ENCODE measurements at regions not wholly inside any gene's neighbourhood (a gene's known extent, or its start where the extent isn't known, plus 50 kb on each side); places are given as distances from the start of the nearest gene placed in this dataset.

DNA sequence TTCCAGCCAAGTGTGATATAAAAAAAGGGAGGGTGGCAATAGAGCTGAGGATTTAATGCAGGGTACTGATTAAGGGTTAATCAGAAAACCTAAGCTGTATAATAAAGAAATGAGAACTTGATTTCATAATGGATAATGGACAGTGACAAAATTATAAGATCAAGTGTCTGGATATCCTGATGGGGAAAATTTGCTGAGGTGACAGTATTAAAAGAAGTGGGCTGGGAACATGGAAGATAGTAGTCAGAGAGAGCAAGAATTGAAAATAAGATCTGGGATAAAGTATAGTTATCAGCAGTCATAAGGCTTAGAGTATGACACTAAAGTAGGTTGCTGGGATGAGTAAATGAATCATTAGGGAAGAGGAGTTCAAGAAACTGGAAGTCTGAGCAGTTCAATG is 627.3 kb upstream of the RGS18 start:
- CTCF ChIA-PET: no interaction called here
- BruUV-seq (replicated peaks): no TSS peak
- TF ChIP-seq POLR2AphosphoS5 (IDR thresholded peaks at IDR 0.05; ENCODE audit: low read depth, low read length): no peak
- TF ChIP-seq SIN3A (IDR thresholded peaks at IDR 0.05; ENCODE audit: borderline replicate concordance, insufficient read depth, low read depth, low read length): no peak
- no peak for TF ChIP-seq CTCF (IDR thresholded peaks at IDR 0.05)
- TF ChIP-seq TCF7L2 (IDR thresholded peaks at IDR 0.05; ENCODE audit: low read depth, low read length): no peak
- no peak for TF ChIP-seq REST (IDR thresholded peaks at IDR 0.05; ENCODE audit: insufficient read depth in 1 of 2, low read depth in 2 of 2, low read length in 1 of 2)
- DNase-seq (ENCODE audit: low read depth, low spot score) (no peak), ATAC-seq (no peak)
- H3K9me3 ChIP-seq (ENCODE audit: control insufficient read depth, insufficient read depth, low read depth, low read length): no peaks in the 10 kb centered on the region
- no peaks in the 10 kb centered on the region for H3K36me3 ChIP-seq (ENCODE audit: control insufficient read depth, insufficient read depth, low read length)
- H3K4me3 ChIP-seq (ENCODE audit: low read depth in 2 of 2, low read length in 2 of 2): no peak overlapping the region
- no peaks in the 10 kb centered on the region for H3K4me1 ChIP-seq (ENCODE audit: control insufficient read depth, insufficient read depth, low read length)
- no peaks in the 10 kb centered on the region for H3K27me3 ChIP-seq (ENCODE audit: control insufficient read depth, insufficient read depth, low read length)
- POLR2A ChIA-PET: no interaction called here
- in situ Hi-C loops (cut with HindIII; ENCODE audit: low pct_unique_long_range_greater_than_20kb, low sequenced_read_pairs): no loop called here
- intact Hi-C loops (cut with micrococcal nuclease; ENCODE audit: unreplicated experiment): no loop called here
- H3K27ac ChIP-seq (ENCODE audit: low read length): no peak overlapping the region

GRCh38 chr1:191533254-191533653 is 625.0 kb upstream of the RGS18 start:
- Histone ChIP-seq H3K9me3 (ENCODE audit: control insufficient read depth, insufficient read depth, low read depth, low read length) (peaks cover 4% of the 10 kb centered on the region), H3K4me3 (ENCODE audit: low read depth in 2 of 2, low read length in 2 of 2) (no peak overlapping the region), H3K36me3 (ENCODE audit: control insufficient read depth, insufficient read depth, low read length) (no peaks in the 10 kb centered on the region), H3K4me1 (ENCODE audit: control insufficient read depth, insufficient read depth, low read length) (no peaks in the 10 kb centered on the region), H3K27ac (ENCODE audit: low read length) (no peak overlapping the region), H3K27me3 (ENCODE audit: control insufficient read depth, insufficient read depth, low read length) (no peaks in the 10 kb centered on the region)
- intact Hi-C loops (cut with micrococcal nuclease; ENCODE audit: unreplicated experiment) (no loop called here), in situ Hi-C loops (cut with HindIII; ENCODE audit: low pct_unique_long_range_greater_than_20kb, low sequenced_read_pairs) (no loop called here)
- ATAC-seq: no peak
- ChIA-PET CTCF (no interaction called here), POLR2A (no interaction called here)
- no peak for DNase-seq (ENCODE audit: low read depth, low spot score)
- BruUV-seq (replicated peaks): no TSS peak
- no peak for TF ChIP-seq REST (IDR thresholded peaks at IDR 0.05; ENCODE audit: insufficient read depth in 1 of 2, low read depth in 2 of 2, low read length in 1 of 2)
- TF ChIP-seq POLR2AphosphoS5 (IDR thresholded peaks at IDR 0.05; ENCODE audit: low read depth, low read length): no peak
- no peak for TF ChIP-seq CTCF (IDR thresholded peaks at IDR 0.05)
- TF ChIP-seq TCF7L2 (IDR thresholded peaks at IDR 0.05; ENCODE audit: low read depth, low read length): no peak
- TF ChIP-seq SIN3A (IDR thresholded peaks at IDR 0.05; ENCODE audit: borderline replicate concordance, insufficient read depth, low read depth, low read length): no peak
